Stimulated activated CD8-positive, alpha-beta memory T cell treated with anti-CD3 and anti-CD28 coated beads, Interleukin-4, amount 100 ng/mL, for 1 hour (primary cell): ENCODE measurements at regions not wholly inside any gene's neighbourhood (a gene's known extent, or its start where the extent isn't known, plus 50 kb on each side); places are given as distances from the start of the nearest gene placed in this dataset.
"Not testable (repeated sequence)": the region's sequence is repeated elsewhere in the genome, so short reads cannot be mapped to it uniquely, and the experiment has no call there.

Experiments used
- DNase-seq, 2 donors: peaks; one replicate each; pipeline ENCODE4 v3.0.0-alpha.2; 2020; ENCODE audit warnings: low read depth in 2 of 2, low spot score in 1 of 2

DNA sequence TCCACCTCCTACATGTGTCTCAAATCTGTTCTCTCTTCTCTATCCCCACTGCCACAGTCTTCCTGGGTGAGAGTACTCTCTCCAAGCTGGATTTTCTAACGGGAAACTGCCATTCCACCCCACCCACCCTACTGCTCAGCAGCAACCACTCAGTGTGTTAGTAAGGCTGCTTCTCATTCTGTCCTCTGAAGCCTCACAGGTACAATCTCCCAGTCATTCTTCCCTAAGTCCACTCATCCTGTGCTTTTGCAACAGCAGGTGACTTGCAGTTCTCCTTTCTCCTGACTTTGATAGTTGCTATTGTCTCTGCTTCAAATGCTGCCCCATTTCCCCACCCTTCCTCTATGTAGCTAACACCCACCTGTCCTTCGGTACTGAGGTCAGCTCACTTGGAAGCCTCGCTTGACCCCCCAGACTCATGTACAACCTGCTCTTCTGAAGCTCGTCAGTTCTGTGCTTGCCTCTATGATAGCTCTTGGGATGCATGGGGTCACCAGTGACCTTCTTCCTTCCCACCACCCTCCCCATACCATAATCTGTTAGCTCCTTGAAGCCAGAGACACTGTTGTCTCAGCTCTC is 188.9 kb downstream of the RRAGC start:
- no peak for DNase-seq

DNA sequence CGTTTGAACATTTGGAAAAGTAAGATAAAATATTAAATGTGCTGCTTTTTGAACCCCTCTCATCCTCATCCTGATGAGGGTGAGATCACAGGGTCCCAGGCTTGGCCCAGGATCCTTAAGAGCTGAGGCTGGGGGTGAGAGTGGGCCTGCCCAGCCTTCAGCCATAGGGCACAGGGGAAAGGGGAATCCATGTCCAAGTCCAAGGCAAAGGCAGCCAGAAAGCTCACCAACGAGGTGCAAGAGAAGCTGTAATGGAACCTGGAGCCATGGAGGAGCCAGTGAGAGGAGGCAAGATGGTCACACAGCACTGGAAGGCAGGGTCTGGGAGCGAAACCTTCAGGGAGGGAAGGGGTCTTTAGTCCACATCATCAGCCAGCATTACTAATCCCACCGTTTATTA is 191.9 kb downstream of the RRAGC start:
- no peak for DNase-seq

DNA sequence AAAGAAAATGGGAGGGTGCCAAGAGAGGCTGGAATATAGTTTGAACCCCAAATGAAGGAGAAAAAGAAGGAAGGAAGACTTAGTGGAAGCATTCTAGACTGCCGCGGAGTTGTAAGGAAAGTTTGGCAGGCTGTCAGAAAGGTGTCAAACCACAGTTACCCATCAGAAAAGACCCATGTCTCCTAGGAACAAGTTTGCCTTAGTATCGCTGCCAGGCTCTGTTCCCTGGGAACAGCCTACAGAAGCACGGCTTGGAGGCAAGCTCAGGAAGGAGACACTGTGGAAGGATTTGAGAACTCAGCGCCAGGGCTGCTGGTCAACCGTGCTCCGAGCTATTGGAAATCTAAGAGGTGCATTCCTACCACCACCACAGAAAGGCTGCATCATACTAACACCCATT is 197.4 kb downstream of the RRAGC start:
- no peak for DNase-seq

DNA sequence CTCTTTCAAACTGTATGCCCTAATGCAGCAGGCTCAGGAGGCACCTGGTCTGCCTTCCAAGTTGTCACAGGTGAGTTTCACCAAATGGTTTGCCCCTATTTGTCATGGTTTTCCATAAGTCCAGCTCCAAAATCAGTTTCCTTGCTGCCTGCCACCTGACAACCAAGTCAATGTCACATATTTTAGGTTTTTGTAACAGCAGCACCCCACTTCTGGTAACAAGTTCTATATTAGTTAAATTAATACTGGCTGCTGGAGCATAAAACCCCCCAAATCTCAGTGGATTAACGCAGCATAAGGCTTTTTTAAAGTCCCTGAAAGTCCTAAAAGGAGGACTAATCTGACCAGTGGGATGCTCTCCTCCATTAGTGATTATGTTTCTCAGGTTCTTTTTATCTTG is 200.7 kb downstream of the RRAGC start:
- no peak for DNase-seq

DNA sequence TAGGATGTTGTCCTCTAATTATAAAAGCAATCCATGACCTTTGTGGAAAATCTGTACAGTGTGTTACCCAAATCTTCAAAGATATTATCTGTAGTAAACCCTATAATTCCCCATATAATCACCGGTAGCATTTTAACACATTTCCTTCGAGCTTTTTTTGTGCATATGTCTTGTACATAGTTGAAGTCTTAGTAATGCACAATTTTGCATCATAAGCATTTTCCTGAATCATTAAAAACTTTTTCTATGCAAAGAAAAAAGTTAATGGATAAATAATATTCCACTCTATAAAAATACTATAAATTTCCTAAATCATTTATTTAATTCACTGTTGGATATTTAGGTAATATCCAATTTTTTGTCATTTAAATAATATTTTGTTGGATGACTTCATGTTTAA is 201.7 kb downstream of the RRAGC start:
- DNase-seq: no peak

DNA sequence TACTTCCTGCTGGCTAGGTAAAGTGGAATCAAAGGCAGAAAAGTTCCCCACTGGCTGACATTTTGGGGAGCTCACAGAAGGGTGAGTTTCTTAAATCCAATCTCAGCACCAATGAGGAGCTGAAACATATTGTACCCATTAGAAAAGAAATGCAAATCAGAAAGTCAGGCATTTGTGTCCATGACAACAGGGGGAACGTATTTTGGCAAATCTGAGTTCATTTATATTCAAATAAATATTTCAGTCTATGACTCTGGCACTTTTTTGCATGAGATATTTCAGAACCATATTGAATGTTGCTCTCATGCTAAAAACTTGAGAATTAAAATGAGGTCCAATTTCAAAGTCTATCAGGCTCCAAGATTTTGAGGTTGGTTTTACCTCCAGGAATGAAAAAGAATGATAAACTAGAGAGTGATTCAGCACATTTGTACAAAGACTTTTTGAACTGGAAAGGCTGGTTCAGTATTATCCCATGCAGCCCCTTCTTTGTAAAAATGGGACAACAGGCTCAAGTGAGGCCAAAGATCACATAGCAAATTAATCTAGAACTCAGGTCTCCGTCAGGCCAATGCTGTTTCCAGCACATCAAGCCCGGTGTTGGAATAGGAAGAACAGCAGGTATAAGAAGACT is 202.2 kb downstream of the RRAGC start:
- no peak for DNase-seq

DNA sequence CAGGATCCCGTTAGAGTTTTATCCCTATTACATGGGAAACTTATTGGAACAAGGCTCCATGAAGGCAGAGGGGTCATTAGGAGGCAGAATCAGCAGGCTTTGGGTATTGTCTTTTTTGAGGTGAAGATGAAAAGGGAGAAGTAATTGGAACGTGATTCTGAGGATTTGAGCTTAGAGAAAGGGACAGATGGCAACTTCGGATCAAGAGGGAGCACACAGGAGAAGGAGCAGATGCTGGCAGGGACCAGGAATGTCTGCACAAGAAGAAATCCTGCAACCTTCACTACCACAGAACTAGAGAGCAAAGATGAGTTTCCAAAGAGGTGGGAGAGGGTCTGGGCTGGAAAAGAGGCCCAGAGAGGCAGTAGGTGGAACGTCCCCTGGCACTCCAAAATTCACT is 202.8 kb downstream of the RRAGC start:
- no peak for DNase-seq

DNA sequence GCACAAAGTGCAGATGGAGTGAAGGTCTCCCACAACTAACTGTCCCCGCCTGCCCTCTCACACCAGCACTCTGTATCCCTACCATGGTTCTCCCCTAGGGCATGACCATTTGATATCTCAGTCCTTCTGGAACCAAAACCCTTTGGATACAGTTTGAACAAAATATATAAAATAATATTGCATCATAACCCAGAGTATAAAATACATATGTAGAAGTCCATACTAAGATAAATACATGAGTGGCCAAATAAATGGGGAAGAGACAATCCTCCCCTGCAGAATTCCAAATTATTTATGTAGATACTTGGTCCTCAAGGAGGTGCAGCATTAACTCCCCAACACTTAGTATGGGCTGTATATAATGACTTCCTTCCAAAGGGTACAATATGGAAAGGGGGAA is 207.4 kb downstream of the RRAGC start:
- DNase-seq: no peak

DNA sequence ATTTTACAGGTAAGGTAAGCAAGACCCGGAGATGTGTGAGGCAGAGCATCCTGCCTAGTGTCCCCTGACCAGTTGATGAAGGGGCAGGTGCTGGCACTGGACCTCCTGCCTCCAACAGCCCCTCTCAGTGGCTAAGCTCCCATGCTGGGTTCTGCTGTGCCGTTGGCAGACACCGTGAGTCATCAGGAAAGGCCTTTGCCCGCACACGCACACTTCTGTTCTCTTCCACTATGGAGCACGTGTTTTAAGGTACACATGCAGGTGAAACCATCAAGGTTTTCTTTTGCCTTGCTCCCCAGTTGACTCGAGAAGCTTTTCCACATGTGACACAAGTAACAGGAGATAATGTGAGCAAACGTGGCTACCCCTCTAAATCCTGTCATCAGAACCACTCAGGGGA is 207.9 kb downstream of the RRAGC start:
- no peak for DNase-seq

DNA sequence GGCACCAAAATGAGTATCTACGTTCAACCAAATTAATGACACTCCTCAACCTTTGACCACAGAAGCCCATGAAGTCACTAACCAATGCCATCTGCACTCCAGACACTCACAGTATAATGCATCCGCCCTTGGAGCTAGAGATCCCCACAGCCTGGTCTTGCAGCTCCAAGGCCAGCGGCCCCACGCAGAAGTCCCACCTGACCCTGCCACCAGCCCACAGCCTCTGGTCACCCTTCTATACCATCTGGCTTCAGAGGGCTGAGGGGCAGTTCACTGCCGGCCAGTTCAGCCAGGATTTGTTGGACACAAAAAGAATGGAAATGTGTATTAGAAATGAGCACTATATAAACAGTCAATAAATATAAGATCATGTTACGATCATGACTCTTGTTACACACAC is 211.2 kb downstream of the RRAGC start:
- DNase-seq: no peak

DNA sequence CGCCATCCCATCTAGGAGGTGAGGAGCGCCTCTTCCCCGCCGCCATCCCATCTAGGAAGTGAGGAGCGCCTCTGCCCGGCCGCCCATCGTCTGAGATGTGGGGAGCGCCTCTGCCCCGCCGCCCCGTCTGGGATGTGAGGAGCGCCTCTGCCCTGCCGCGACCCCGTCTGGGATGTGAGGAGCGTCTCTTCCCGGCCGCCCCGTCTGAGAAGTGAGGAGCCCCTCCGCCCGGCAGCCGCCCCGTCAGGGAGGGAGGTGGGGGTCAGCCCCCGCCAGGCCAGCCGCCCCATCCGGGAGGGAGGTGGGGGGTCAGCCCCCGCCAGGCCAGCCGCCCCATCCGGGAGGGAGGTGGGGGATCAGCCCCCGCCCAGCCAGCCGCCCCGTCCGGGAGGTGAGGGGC is 212.2 kb downstream of the RRAGC start:
- not testable (repeated sequence) for DNase-seq

DNA sequence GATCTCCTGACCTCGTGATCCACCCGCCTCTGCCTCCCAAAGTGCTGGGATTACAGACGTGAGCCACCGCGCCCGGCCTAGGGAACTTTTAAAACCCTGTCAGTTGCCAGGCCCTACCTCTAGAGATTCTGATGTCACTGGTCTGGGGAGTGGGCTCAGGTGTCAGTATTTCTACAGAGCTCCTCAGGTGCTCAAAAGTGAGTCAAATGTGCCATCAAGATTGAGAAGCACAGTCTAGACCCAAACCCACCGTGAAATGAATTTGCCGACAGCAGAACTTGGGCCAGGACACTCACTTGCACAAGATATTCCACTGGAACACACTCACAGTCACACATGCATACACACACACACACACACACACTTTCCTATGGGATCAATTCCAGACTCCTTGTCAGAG is 215.5 kb downstream of the RRAGC start:
- DNase-seq: no peak

DNA sequence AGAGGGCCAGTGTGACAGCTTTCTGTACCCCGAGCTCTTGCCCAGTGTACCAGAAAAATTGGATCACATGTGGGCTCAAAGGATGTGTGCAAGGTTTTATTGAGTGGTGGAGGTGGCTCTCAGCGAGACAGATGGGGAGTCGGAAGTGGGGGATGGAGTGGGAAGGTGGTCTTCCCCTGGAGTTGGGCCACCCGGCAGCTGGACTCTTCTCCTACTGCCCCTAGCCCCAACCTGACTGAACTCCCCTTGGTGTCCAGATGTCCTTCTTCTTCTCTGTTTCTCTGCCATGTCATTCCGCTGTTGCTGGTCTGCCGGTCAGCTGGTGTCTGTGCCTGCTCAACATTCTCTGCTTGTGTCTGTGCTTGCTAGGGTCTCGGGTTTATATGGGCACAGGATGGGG is 217.9 kb downstream of the RRAGC start:
- no peak for DNase-seq

DNA sequence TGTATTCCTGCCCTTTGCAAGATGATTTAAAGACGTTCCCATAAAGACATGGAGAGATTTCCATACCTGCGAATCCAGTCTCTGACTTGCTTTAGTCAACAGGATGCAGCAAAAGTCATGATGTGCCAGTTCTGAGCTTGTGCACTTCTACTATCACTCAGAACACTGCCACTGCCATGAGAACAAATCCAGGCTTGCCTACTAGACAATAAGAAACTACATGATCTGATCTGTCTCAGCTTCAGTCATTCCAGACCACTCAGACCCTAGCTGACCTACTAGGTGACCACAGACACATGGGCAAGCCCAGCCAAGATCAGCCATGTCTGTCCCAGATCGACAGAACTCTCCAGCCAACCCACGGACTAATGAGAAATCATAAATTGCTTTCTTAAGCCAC is 219.2 kb downstream of the RRAGC start:
- DNase-seq: no peak

DNA sequence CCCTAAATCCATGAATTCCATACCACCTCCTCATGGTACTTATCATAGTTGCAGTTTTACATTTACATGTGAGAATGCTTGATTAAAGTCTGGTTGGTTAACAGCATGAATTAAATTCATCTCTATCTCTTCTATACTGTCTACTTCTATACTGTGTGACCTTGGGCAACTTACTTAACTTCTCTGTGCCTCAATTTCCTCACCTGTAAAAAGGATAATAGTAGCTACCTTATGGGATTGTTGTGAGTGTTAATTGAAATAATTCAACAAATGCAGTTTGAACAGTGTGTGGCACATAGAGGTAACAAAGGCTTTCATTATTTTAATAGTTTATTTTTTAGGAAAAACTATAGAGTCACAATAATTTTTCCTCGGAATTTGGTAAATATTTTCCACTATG is 231.3 kb downstream of the RRAGC start:
- DNase-seq: no peak

DNA sequence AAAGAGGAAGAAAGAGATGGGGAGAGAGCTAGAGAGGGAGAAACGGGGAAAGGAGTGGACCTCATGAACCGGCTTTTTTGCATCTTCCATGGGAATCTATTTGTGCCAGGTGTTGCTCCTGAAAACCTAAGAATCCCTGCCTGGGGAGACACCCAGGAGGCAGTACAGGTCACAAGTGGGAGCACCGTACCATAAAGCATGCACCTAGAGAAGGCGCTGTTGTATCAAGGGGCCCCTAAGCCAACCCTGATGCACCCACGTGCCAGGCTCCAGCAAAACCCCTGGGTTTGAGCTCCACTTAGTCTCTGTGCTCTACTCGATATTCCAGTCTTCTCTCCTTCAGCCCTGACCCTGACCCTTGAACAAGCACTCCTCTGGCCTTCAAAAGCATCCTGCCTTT is 233.6 kb downstream of the RRAGC start:
- no peak for DNase-seq

DNA sequence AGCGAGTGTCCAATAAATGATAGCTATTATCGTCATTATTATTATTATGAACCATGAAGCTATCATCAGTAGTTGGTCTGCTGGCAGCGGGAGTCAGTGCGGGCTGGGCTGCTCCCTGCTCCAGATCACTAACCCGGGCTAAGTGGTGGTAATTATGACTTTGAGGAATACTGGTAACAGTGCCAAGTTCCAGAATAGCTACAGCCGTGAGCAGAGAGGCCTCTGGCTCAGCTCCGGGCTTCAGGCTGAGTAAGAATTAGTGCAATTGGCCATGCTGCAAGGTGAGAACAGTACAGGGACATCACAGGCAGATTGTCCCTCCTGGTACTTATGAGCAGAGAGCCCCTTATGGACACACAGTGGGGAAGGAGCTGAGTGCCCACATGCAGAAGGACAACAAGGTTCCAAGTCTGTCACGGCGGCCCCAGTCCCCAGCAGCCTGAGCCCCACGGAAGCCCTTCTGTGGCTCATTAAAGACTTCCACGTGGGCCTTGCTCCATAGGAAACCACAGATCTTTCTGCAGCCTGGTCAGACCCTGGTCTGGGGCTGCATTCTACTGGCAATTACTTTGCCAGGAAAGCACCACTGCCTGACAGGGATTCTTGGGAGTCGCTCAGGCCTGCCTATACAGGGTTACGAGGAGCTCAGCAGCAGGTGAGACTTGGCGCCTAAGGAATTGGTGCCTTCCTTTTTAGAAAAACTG is 235.1 kb downstream of the RRAGC start:
- DNase-seq: no peak

DNA sequence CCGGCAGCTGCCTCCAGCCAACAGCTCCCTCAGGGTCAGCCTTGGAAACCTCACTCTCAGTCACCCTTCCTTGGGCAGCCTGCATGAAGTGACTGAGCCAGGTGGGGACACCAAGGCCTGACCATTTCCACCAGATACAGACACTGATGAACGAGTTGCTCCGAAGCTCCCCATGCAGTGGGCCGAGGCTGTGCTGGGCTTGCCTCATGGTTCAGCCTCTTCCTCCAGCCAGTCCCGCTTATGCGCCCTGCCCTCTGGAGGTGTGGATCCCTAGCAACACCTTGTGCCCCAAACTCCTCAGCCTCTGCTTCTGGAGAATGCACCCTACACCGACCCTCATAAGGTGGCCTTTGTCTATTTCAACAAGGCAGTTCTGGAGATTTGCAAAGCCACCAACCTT is 236.0 kb downstream of the RRAGC start:
- no peak for DNase-seq

DNA sequence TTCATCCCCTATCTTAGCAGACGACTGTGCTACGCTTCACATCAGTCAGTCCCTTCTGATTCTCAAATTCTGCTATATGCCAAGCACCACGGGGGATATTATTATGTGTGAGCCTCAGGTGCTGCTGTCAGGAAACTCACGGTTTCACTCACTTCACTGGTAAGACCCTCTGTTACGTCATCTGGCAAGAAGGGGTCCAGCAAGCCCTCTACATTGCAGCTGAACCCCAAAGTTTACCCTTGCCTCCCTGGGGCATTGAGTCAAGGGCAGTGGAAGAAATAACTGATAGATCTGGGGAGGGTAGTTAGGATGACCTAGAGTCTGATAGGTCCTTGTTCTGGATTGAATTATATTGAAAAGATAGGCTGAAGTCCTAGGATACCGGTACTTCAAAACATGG is 237.4 kb downstream of the RRAGC start:
- DNase-seq: no peak

DNA sequence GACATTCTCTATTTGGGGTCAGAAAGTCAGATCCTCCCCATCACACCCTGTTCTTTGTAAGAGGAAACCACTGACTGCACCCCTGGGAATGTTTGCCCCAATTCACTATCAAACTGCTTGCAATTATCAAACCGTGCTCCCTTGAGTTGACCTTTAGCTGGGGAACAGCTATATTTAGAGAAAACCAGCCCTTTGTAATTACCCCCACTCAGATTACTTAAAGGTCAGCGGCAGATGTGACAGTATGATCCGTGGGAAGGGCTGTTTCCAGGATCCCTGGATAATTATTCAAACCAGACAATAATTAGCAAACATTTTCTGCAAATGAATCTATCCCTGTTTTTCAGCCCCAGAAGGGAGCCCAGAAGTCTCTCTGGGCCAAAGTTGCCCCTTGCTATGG is 242.7 kb downstream of the RRAGC start:
- DNase-seq: no peak

DNA sequence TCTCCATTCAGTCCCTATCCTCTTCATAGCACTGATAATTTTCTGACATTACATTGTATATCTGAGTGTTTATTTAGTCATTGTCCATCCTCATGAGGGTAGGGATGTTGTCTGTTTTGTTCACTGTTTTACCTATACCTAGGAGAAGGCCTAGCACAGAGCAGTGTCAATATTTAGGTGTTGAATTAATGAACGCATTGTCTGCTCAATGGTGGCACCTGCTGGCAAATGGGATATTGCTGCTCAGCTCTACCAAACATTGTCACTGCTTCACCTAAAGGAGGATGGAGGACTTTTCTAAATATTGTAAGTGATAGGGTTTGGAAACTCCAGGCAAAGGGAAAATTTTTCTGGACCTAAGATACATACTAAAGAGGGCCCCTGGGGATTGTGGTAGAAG is 243.9 kb downstream of the RRAGC start:
- DNase-seq: no peak

DNA sequence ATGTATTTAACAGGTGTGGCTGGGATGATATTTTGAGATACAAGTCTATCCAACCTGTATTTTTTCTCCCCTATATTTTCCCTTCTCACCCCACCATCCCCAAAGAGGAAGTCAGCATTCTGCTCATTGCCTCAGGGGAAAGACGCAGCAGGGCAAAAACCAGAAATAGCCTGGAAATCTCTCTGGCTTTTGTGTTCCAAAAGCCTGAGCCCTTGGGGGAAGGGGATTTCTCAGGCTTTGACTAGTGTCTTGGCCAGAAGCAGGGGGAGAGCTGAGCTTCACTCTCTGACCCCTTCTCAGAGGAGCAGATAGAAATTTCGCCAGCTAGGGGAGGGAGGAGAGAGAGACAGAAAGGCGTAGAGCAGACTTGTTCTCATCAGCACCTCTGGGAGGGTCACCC is 244.7 kb downstream of the RRAGC start:
- no peak for DNase-seq

DNA sequence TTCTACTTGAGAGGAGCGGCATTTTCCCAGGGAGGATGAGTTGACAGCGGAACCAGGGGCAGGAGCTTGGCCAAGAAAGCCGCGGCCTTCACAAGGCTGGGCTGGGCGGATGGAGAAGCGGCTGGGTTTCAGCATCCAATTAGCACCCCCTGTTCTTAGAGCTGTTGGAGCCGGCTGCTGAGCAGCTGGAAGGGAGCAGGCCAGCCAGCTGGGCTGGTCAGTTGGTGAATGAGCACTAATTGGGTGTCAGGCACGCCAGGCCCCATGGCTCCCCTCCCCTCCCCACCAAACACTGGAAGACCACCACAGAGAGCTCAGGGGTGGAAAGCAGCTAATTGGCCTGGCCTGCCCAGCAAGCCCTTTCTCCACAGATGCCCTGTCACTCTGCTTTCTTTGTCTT is 245.6 kb downstream of the RRAGC start:
- DNase-seq: no peak
